Sigmoid colon (tissue), 4 donors: ENCODE measurements at regions not wholly inside any gene's neighbourhood (a gene's known extent, or its start where the extent isn't known, plus 50 kb on each side); places are given as distances from the start of the nearest gene placed in this dataset.

Experiments
- EP300 ChIP-seq, 4 donors: sonication (generic); formaldehyde crosslinking; IDR thresholded peaks; one replicate each; pipeline ENCODE4 v1.6.1; 2017; ENCODE audit warnings: antibody characterized with exemption in 4 of 4
- POLR2A ChIP-seq, 2 donors: fragments of 450-650 bp; IDR thresholded peaks; one replicate each; pipeline ENCODE4 v1.6.1; 2016; ENCODE audit warnings: antibody characterized with exemption in 2 of 2, mild to moderate bottlenecking in 2 of 2, moderate library complexity in 2 of 2

- TF ChIP-seq EP300 (IDR thresholded peaks at IDR 0.05): no peak
- TF ChIP-seq POLR2A (IDR thresholded peaks at IDR 0.05): no peak
These were observed 626.2 kb downstream of the IGSF11 start for GRCh38 chr3:118408431-118408830.
